ENCODE measurements at regions not wholly inside any gene's neighbourhood (a gene's known extent, or its start where the extent isn't known, plus 50 kb on each side); places are given as distances from the start of the nearest gene placed in this dataset.
"Not testable (repeated sequence)": the region's sequence is repeated elsewhere in the genome, so short reads cannot be mapped to it uniquely, and the experiment has no call there.

- no peaks in the 10 kb centered on the region for H3K4me1 Mint-ChIP-seq
- no peaks in the 10 kb centered on the region for H3K36me3 ChIP-seq (ENCODE audit: insufficient read depth, low read length)
- no peaks in the 10 kb centered on the region for H3K36me3 Mint-ChIP-seq
- no peaks in the 10 kb centered on the region for H3K4me1 ChIP-seq (ENCODE audit: insufficient read depth, low read length)
- no peak overlapping the region for H3K4me3 ChIP-seq (ENCODE audit: low read length in 2 of 2)
- H3K27me3 Mint-ChIP-seq = peaks cover 2 to 4% of the 10 kb centered on the region in 2 donors
- intact Hi-C loops (cut with micrococcal nuclease) = no loop called here
- H3K27ac Mint-ChIP-seq = no peak overlapping the region
- no peak overlapping the region for H3K4me3 Mint-ChIP-seq
- CTCF ChIA-PET (ENCODE audit: partially characterized antibody) = interaction anchor here (1.3 kb wide), 1 partner anchor 290 kb away, joined by 3 read pairs; no protein-coding TSS in a partner anchor
- H3K9me3 ChIP-seq (ENCODE audit: control insufficient read depth in 1 of 2, low read length in 2 of 2) = no peaks in the 10 kb centered on the region
- H3K27me3 ChIP-seq (ENCODE audit: insufficient read depth, low read length) = no peaks in the 10 kb centered on the region
- POLR2A ChIA-PET (ENCODE audit: partially characterized antibody) = no interaction called here
- no peak overlapping the region for H3K27ac ChIP-seq (ENCODE audit: low read depth, low read length)
- H3K9me3 Mint-ChIP-seq = peaks cover 0 to 2% (median 0%) of the 10 kb centered on the region in 8 donors
- DNase-seq = no peak
Measured at GRCh38 chr6:131490441-131490840, 82.6 kb upstream of the ARG1 start.

GRCh38 chr6:131492932-131493573 is 80.0 kb upstream of the ARG1 start:
- intact Hi-C loops (cut with micrococcal nuclease) = no loop called here
- ChIA-PET POLR2A (ENCODE audit: partially characterized antibody) (no interaction called here), CTCF (ENCODE audit: partially characterized antibody) (interaction anchor here (0.7 to 1.4 kb wide), 3 partner anchors 9 to 33 kb away, joined by 3 to 4 read pairs (median 3); no protein-coding TSS in a partner anchor)

GRCh38 chr6:131504387-131504786 is 68.6 kb upstream of the ARG1 start:
- H3K36me3 Mint-ChIP-seq; H3K27ac Mint-ChIP-seq; H3K27me3 Mint-ChIP-seq; H3K27me3 ChIP-seq (ENCODE audit: insufficient read depth, low read length); H3K36me3 ChIP-seq (ENCODE audit: insufficient read depth, low read length); POLR2A ChIA-PET (ENCODE audit: partially characterized antibody); H3K4me1 Mint-ChIP-seq; H3K9me3 ChIP-seq (ENCODE audit: control insufficient read depth in 1 of 2, low read length in 2 of 2); DNase-seq; H3K9me3 Mint-ChIP-seq; intact Hi-C loops (cut with micrococcal nuclease); H3K27ac ChIP-seq (ENCODE audit: low read depth, low read length); H3K4me3 ChIP-seq (ENCODE audit: low read length in 2 of 2); CTCF ChIA-PET (ENCODE audit: partially characterized antibody); H3K4me3 Mint-ChIP-seq; H3K4me1 ChIP-seq (ENCODE audit: insufficient read depth, low read length): not testable (repeated sequence)

More at GRCh38 chr6:131492932-131493573, 80.0 kb upstream of the ARG1 start:
- no peak for DNase-seq
- Histone ChIP-seq H3K36me3 (ENCODE audit: insufficient read depth, low read length) (no peaks in the 10 kb centered on the region), H3K27me3 (ENCODE audit: insufficient read depth, low read length) (no peaks in the 10 kb centered on the region), H3K4me3 (ENCODE audit: low read length in 2 of 2) (no peak overlapping the region), H3K4me1 (ENCODE audit: insufficient read depth, low read length) (no peaks in the 10 kb centered on the region), H3K27ac (ENCODE audit: low read depth, low read length) (no peak overlapping the region), H3K9me3 (ENCODE audit: control insufficient read depth in 1 of 2, low read length in 2 of 2) (no peaks in the 10 kb centered on the region)
- peaks cover 2 to 4% of the 10 kb centered on the region in 2 donors for H3K27me3 Mint-ChIP-seq
- H3K4me1 Mint-ChIP-seq = no peaks in the 10 kb centered on the region
- no peak overlapping the region for H3K4me3 Mint-ChIP-seq
- no peak overlapping the region for H3K27ac Mint-ChIP-seq
- peaks cover 0 to 2% (median 0%) of the 10 kb centered on the region in 8 donors for H3K9me3 Mint-ChIP-seq
- H3K36me3 Mint-ChIP-seq = no peaks in the 10 kb centered on the region

GRCh38 chr6:131510094-131510493 is 62.9 kb upstream of the ARG1 start:
- H3K4me1 Mint-ChIP-seq = peaks cover 0 to 3% (median 1%) of the 10 kb centered on the region in 4 donors
- POLR2A ChIA-PET (ENCODE audit: partially characterized antibody) = no interaction called here
- intact Hi-C loops (cut with micrococcal nuclease) = loop anchor here (10.0 kb wide), 1 partner anchor 405 kb away; no protein-coding TSS in a partner anchor

GRCh38 chr6:131510591-131510990 is 62.4 kb upstream of the ARG1 start:
- ChIA-PET CTCF (ENCODE audit: partially characterized antibody) (no interaction called here), POLR2A (ENCODE audit: partially characterized antibody) (no interaction called here)
- no peak overlapping the region for H3K27ac Mint-ChIP-seq
- H3K27ac ChIP-seq (ENCODE audit: low read depth, low read length) = no peak overlapping the region
- H3K4me3 ChIP-seq (ENCODE audit: low read length in 2 of 2) = no peak overlapping the region
- peaks cover 0 to 5% (median 1%) of the 10 kb centered on the region in 8 donors for H3K9me3 Mint-ChIP-seq
- no peak for DNase-seq
- no peaks in the 10 kb centered on the region for H3K9me3 ChIP-seq (ENCODE audit: control insufficient read depth in 1 of 2, low read length in 2 of 2)
- H3K27me3 Mint-ChIP-seq = peaks cover 0 to 2% of the 10 kb centered on the region in 2 donors
- H3K27me3 ChIP-seq (ENCODE audit: insufficient read depth, low read length) = no peaks in the 10 kb centered on the region
- no peaks in the 10 kb centered on the region for H3K36me3 Mint-ChIP-seq
- H3K4me1 ChIP-seq (ENCODE audit: insufficient read depth, low read length) = no peaks in the 10 kb centered on the region
- H3K36me3 ChIP-seq (ENCODE audit: insufficient read depth, low read length) = no peaks in the 10 kb centered on the region
- intact Hi-C loops (cut with micrococcal nuclease) = loop anchor here (10.0 kb wide), 1 partner anchor 404 kb away; no protein-coding TSS in a partner anchor
- peaks cover 0 to 3% (median 1%) of the 10 kb centered on the region in 4 donors for H3K4me1 Mint-ChIP-seq
- no peak overlapping the region for H3K4me3 Mint-ChIP-seq

More at GRCh38 chr6:131510094-131510493, 62.9 kb upstream of the ARG1 start:
- H3K9me3 ChIP-seq (ENCODE audit: control insufficient read depth in 1 of 2, low read length in 2 of 2) = no peaks in the 10 kb centered on the region
- Mint-ChIP-seq H3K27me3 (peaks cover 0 to 2% of the 10 kb centered on the region in 2 donors), H3K36me3 (no peaks in the 10 kb centered on the region), H3K27ac (no peak overlapping the region), H3K9me3 (peaks cover 0 to under 1% (median 0%) of the 10 kb centered on the region in 8 donors), H3K4me3 (no peak overlapping the region)
- DNase-seq = no peak
- CTCF ChIA-PET (ENCODE audit: partially characterized antibody) = no interaction called here
- H3K4me1 ChIP-seq (ENCODE audit: insufficient read depth, low read length) = no peaks in the 10 kb centered on the region
- no peak overlapping the region for H3K27ac ChIP-seq (ENCODE audit: low read depth, low read length)
- H3K36me3 ChIP-seq (ENCODE audit: insufficient read depth, low read length) = no peaks in the 10 kb centered on the region
- no peaks in the 10 kb centered on the region for H3K27me3 ChIP-seq (ENCODE audit: insufficient read depth, low read length)
- no peak overlapping the region for H3K4me3 ChIP-seq (ENCODE audit: low read length in 2 of 2)

GRCh38 chr6:131519670-131520436 is 53.2 kb upstream of the ARG1 start:
- no peaks in the 10 kb centered on the region for H3K36me3 ChIP-seq (ENCODE audit: insufficient read depth, low read length)
- Mint-ChIP-seq H3K4me3 (peak overlapping the region in 1 of 8 donors; percentile 47), H3K9me3 (peaks cover 0 to 16% (median 2%) of the 10 kb centered on the region in 8 donors), H3K27ac (peak overlapping the region in 3 of 7 donors; percentile 8 to 44 (median 33)), H3K27me3 (peaks cover 0 to 2% of the 10 kb centered on the region in 2 donors), H3K36me3 (no peaks in the 10 kb centered on the region), H3K4me1 (peaks cover 10 to 25% (median 18%) of the 10 kb centered on the region in 4 donors)
- DNase-seq = peak; percentile 45 to 51 (median 49)
- intact Hi-C loops (cut with micrococcal nuclease) = loop anchor here (1.0 to 10.0 kb wide), 4 partner anchors 14 to 395 kb away; partner anchors contain the start of gene MED23
- no peaks in the 10 kb centered on the region for H3K27me3 ChIP-seq (ENCODE audit: insufficient read depth, low read length)
- no peak overlapping the region for H3K27ac ChIP-seq (ENCODE audit: low read depth, low read length)
- ChIA-PET CTCF (ENCODE audit: partially characterized antibody) (interaction anchor here (0.7 to 3.8 kb wide), 24 partner anchors 10 to 634 kb away, joined by 3 to 56 read pairs (median 5); no protein-coding TSS in a partner anchor), POLR2A (ENCODE audit: partially characterized antibody) (interaction anchor here (1.0 to 3.8 kb wide), 4 partner anchors 11 to 321 kb away, joined by 3 to 23 read pairs (median 10); no protein-coding TSS in a partner anchor)
- peaks cover 10% of the 10 kb centered on the region for H3K4me1 ChIP-seq (ENCODE audit: insufficient read depth, low read length)
- H3K4me3 ChIP-seq (ENCODE audit: low read length in 2 of 2) = no peak overlapping the region
- H3K9me3 ChIP-seq (ENCODE audit: control insufficient read depth in 1 of 2, low read length in 2 of 2) = no peaks in the 10 kb centered on the region

Measured in CD4-positive, alpha-beta memory T cell (primary cell).